CD4-positive, alpha-beta T cell (primary cell): ENCODE measurements at regions not wholly inside any gene's neighbourhood (a gene's known extent, or its start where the extent isn't known, plus 50 kb on each side); places are given as distances from the start of the nearest gene placed in this dataset.

Source experiments
- ATAC-seq: fragments of 200-7000 bp; cut with Tn5 transposase; one replicate; pipeline ENCODE4 v1.10.0; 2022; ENCODE audit warnings: mild to moderate bottlenecking; ENCODE audit not compliant: poor library complexity
- CTCF ChIA-PET: fragments of 350-600 bp; sonication (Branson Sonifier 250); formaldehyde crosslinking; loops from one replicate; lab custom pipeline; 2021; ENCODE audit warnings: antibody characterized with exemption, inconsistent platforms; lab: Charles Lee
- POLR2A ChIA-PET: fragments of 350-600 bp; sonication (Branson Sonifier 250); formaldehyde crosslinking; loops from one replicate; lab custom pipeline; 2021; ENCODE audit warnings: antibody characterized with exemption, inconsistent platforms; lab: Charles Lee
- DNase-seq, 14 experiments: peaks; one replicate each; pipeline ENCODE4 v3.0.0-alpha.2; 2013 to 2020; ENCODE audit warnings: mixed read lengths in 2 of 14
- H3K27ac ChIP-seq, 2 donors: one replicate each; pipeline versions ENCODE4 v1.5.1 to v1.7.0; 2013; ENCODE audit warnings: low read length in 2 of 2, low read depth in 1 of 2, mild to moderate bottlenecking in 1 of 2
- H3K27me3 ChIP-seq, 2 experiments: 1 replicate in 1 of 2; 2 replicates in 1 of 2; pipeline versions ENCODE4 v1.6.1 to v1.7.0; 2013; ENCODE audit warnings: low read length in 2 of 2, control low read depth in 1 of 2, mild to moderate bottlenecking in 1 of 2, moderate library complexity in 1 of 2; ENCODE audit not compliant: insufficient read depth in 2 of 2, control insufficient read depth in 1 of 2
- H3K36me3 ChIP-seq: one replicate; pipeline ENCODE4 v1.6.1; 2013; ENCODE audit warnings: low read length, control low read depth; ENCODE audit not compliant: insufficient read depth
- H3K4me1 ChIP-seq: one replicate; pipeline ENCODE4 v1.6.1; 2013; ENCODE audit warnings: low read length, control low read depth; ENCODE audit not compliant: insufficient read depth
- H3K4me3 ChIP-seq: one replicate; pipeline ENCODE4 v1.5.1; 2013; ENCODE audit warnings: mild to moderate bottlenecking, low read length, moderate library complexity
- H3K9me3 ChIP-seq, 2 experiments: 1 replicate in 1 of 2; 2 replicates in 1 of 2; pipeline versions ENCODE4 v1.6.1 to v1.7.0; 2013; ENCODE audit warnings: low read length in 2 of 2, mild to moderate bottlenecking in 2 of 2, control low read depth in 1 of 2, moderate library complexity in 1 of 2; ENCODE audit not compliant: control insufficient read depth in 1 of 2, insufficient read depth in 1 of 2
- H3K27ac Mint-ChIP-seq: one replicate; pipeline ENCODE4 v1.8.0; 2020; ENCODE audit warnings: mixed read lengths
- H3K27me3 Mint-ChIP-seq: one replicate; pipeline ENCODE4 v1.8.0; 2021; ENCODE audit warnings: mixed read lengths
- H3K36me3 Mint-ChIP-seq: one replicate; pipeline ENCODE4 v1.8.0; 2021; ENCODE audit warnings: low read depth, mixed read lengths
- H3K4me1 Mint-ChIP-seq: one replicate; pipeline ENCODE4 v1.8.0; 2021; ENCODE audit warnings: low read depth, mixed read lengths
- H3K4me3 Mint-ChIP-seq: one replicate; pipeline ENCODE4 v1.8.0; 2020; ENCODE audit warnings: mild to moderate bottlenecking, mixed read lengths
- H3K9me3 Mint-ChIP-seq: one replicate; pipeline ENCODE4 v1.8.0; 2020; ENCODE audit warnings: mixed read lengths
- intact Hi-C, 2 experiments: fragments of 100-400 bp; cut with DNase I in 1 of 2; cut with micrococcal nuclease in 1 of 2; formaldehyde crosslinking; loops; one replicate each; pipeline versions ENCODE4 v1.15.1 to v1.9.0; 2023 to 2025; cut with DNase I, micrococcal nuclease
- TF ChIP-seq, protein P1 (sequence below): fragments of 200-600 bp; IDR thresholded peaks from one replicate; pipeline ENCODE4 v1.8.0; 2022; ENCODE audit warnings: antibody characterized with exemption, mild to moderate bottlenecking

GRCh38 chr18:68177807-68178702 lies 536.9 kb downstream of the TMX3 start:
- TF ChIP-seq, protein P1, sequence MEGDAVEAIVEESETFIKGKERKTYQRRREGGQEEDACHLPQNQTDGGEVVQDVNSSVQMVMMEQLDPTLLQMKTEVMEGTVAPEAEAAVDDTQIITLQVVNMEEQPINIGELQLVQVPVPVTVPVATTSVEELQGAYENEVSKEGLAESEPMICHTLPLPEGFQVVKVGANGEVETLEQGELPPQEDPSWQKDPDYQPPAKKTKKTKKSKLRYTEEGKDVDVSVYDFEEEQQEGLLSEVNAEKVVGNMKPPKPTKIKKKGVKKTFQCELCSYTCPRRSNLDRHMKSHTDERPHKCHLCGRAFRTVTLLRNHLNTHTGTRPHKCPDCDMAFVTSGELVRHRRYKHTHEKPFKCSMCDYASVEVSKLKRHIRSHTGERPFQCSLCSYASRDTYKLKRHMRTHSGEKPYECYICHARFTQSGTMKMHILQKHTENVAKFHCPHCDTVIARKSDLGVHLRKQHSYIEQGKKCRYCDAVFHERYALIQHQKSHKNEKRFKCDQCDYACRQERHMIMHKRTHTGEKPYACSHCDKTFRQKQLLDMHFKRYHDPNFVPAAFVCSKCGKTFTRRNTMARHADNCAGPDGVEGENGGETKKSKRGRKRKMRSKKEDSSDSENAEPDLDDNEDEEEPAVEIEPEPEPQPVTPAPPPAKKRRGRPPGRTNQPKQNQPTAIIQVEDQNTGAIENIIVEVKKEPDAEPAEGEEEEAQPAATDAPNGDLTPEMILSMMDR: no peak
- Mint-ChIP-seq H3K4me3 (no peak overlapping the region), H3K9me3 (no peaks in the 10 kb centered on the region), H3K36me3 (no peaks in the 10 kb centered on the region), H3K27ac (no peak overlapping the region), H3K4me1 (no peaks in the 10 kb centered on the region), H3K27me3 (no peaks in the 10 kb centered on the region)
- H3K36me3 ChIP-seq: no peaks in the 10 kb centered on the region
- no peaks in the 10 kb centered on the region for H3K27me3 ChIP-seq
- POLR2A ChIA-PET: interaction anchor here (0.6 kb wide), 1 partner anchor 596 kb away, joined by 3 read pairs; no protein-coding TSS in a partner anchor
- peaks cover 0 to 8% of the 10 kb centered on the region in 2 experiments for H3K9me3 ChIP-seq
- H3K27ac ChIP-seq: no peak overlapping the region
- no peak for ATAC-seq
- no peaks in the 10 kb centered on the region for H3K4me1 ChIP-seq
- no peak for DNase-seq
- CTCF ChIA-PET: no interaction called here
- no peak overlapping the region for H3K4me3 ChIP-seq
- intact Hi-C loops: no loop called here

DNA sequence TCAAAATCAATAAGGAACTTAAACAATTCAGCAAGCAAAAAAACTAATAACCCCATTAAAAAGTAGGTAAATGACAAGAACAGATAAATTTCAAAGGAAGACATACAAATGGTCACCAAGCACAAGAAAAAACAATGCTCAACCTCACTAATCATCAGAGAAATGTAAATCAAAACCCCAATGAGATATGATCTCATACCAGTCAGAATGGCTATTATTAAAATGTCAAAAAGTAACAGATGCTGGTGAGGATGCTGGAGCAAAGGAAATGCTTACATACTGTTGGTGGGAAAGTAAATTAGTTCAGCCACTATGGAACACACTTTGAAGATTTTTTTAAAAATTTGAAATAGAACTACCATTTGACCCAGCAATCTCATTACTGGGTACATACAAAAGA lies 538.0 kb downstream of the TMX3 start:
- TF ChIP-seq, protein P1: no peak
- intact Hi-C loops: no loop called here
- Histone ChIP-seq H3K4me1 (no peaks in the 10 kb centered on the region), H3K27me3 (no peaks in the 10 kb centered on the region), H3K36me3 (no peaks in the 10 kb centered on the region), H3K27ac (no peak overlapping the region), H3K4me3 (no peak overlapping the region), H3K9me3 (peaks cover 0 to 5% of the 10 kb centered on the region in 2 experiments)
- H3K9me3 Mint-ChIP-seq: no peaks in the 10 kb centered on the region
- no peak overlapping the region for H3K27ac Mint-ChIP-seq
- DNase-seq (no peak), ATAC-seq (no peak)
- POLR2A ChIA-PET: no interaction called here
- H3K4me3 Mint-ChIP-seq: no peak overlapping the region
- CTCF ChIA-PET: no interaction called here
- no peaks in the 10 kb centered on the region for H3K27me3 Mint-ChIP-seq
- no peaks in the 10 kb centered on the region for H3K4me1 Mint-ChIP-seq
- H3K36me3 Mint-ChIP-seq: no peaks in the 10 kb centered on the region

DNA sequence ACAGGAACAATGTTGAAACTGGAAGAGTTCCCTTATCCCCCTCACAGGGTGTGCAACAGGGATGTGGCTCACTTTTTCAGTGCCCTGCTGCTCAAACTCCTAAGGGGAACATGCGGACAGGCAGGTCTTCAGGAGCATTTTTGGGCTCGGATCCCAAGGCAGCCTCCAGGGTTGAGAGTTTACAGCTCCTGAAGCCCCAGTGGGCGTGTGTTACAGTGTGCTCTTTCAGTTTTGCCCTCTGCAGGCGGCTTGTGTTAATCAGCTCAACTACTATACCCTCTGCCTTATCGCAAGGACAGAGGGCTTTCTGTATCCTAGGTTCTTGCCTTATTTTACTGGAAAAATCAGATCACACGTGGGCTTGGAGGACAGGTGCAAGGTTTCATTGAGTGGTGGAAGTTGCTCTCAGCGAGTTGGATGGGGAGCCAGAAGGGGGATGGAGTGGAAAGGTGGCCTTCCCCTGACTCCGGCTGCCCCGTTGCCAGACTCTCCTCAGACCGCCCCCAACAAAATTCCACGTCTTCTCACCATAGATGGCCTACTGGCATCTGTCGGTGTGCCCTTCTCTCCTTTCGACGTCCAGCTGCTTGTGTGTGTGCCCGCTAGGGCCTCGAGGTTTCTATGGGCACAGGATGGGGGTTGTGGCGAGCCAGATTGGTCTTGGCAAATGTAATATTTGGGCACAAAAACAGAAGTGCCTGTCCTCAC lies 541.9 kb downstream of the TMX3 start:
- TF ChIP-seq, protein P1: no peak
- DNase-seq (no peak), ATAC-seq (no peak)
- Histone ChIP-seq H3K4me1 (no peaks in the 10 kb centered on the region), H3K9me3 (peaks cover 0 to 5% of the 10 kb centered on the region in 2 experiments), H3K27ac (no peak overlapping the region), H3K27me3 (no peaks in the 10 kb centered on the region), H3K4me3 (no peak overlapping the region), H3K36me3 (no peaks in the 10 kb centered on the region)
- H3K27ac Mint-ChIP-seq: no peak overlapping the region
- H3K27me3 Mint-ChIP-seq: no peaks in the 10 kb centered on the region
- no peak overlapping the region for H3K4me3 Mint-ChIP-seq
- H3K4me1 Mint-ChIP-seq: no peaks in the 10 kb centered on the region
- intact Hi-C loops: no loop called here
- H3K36me3 Mint-ChIP-seq: no peaks in the 10 kb centered on the region
- ChIA-PET CTCF (no interaction called here), POLR2A (no interaction called here)
- H3K9me3 Mint-ChIP-seq: peaks cover 1% of the 10 kb centered on the region
